ENCODE measurements at regions not wholly inside any gene's neighbourhood (a gene's known extent, or its start where the extent isn't known, plus 50 kb on each side); places are given as distances from the start of the nearest gene placed in this dataset.

GRCh38 chr1:4526747-4527146 lies 127.7 kb upstream of the AJAP1 start:
- Histone ChIP-seq H3K27me3 (peaks cover 0 to 60% (median 0%) of the 10 kb centered on the region in 4 donors), H3K4me3 (no peak overlapping the region), H3K9me3 (no peaks in the 10 kb centered on the region), H3K27ac (replicated peaks in 1 of 4) (no peak overlapping the region), H3K36me3 (no peaks in the 10 kb centered on the region), H3K4me1 (peaks cover 0 to 4% (median 0%) of the 10 kb centered on the region in 4 donors)
- DNase-seq (ENCODE audit: extremely low spot score): no peak
- no peak for TF ChIP-seq CTCF (IDR thresholded peaks at IDR 0.05)
- no peak for TF ChIP-seq EP300 (IDR thresholded peaks at IDR 0.05)
- no peak for TF ChIP-seq POLR2A (IDR thresholded peaks at IDR 0.05; ENCODE audit: low read depth)
- no peak for TF ChIP-seq POLR2AphosphoS5 (IDR thresholded peaks at IDR 0.05)
- intact Hi-C loops (cut with DNase I): no loop called here
- 54% methylated on average over 8 of the region's 8 CpGs for WGBS

GRCh38 chr1:4527819-4528218 lies 126.6 kb upstream of the AJAP1 start:
- TF ChIP-seq CTCF (IDR thresholded peaks at IDR 0.05) (no peak), EP300 (IDR thresholded peaks at IDR 0.05) (no peak), POLR2A (IDR thresholded peaks at IDR 0.05; ENCODE audit: low read depth) (no peak), POLR2AphosphoS5 (IDR thresholded peaks at IDR 0.05) (no peak)
- peaks cover 0 to 4% (median 0%) of the 10 kb centered on the region in 4 donors for H3K4me1 ChIP-seq
- H3K27me3 ChIP-seq: peaks cover 0 to 70% (median 0%) of the 10 kb centered on the region in 4 donors
- no peak overlapping the region for H3K27ac ChIP-seq (replicated peaks in 1 of 4)
- intact Hi-C loops (cut with DNase I): no loop called here
- H3K36me3 ChIP-seq: no peaks in the 10 kb centered on the region
- 68% methylated on average over 13 of the region's 18 CpGs for WGBS
- no peak overlapping the region for H3K4me3 ChIP-seq
- H3K9me3 ChIP-seq: no peaks in the 10 kb centered on the region
- DNase-seq (ENCODE audit: extremely low spot score): no peak

- DNase-seq (ENCODE audit: extremely low spot score): no peak
- Histone ChIP-seq H3K4me1 (peaks cover 0 to 4% (median 0%) of the 10 kb centered on the region in 4 donors), H3K4me3 (no peak overlapping the region), H3K36me3 (no peaks in the 10 kb centered on the region), H3K9me3 (no peaks in the 10 kb centered on the region), H3K27me3 (peaks cover 0 to 72% (median 0%) of the 10 kb centered on the region in 4 donors), H3K27ac (replicated peaks in 1 of 4) (no peak overlapping the region)
- no peak for TF ChIP-seq POLR2A (IDR thresholded peaks at IDR 0.05; ENCODE audit: low read depth)
- WGBS: 87% methylated on average over 10 of the region's 10 CpGs
- intact Hi-C loops (cut with DNase I): no loop called here
These were observed 125.8 kb upstream of the AJAP1 start for GRCh38 chr1:4528590-4528989.

- Histone ChIP-seq H3K27ac (replicated peaks in 1 of 4) (no peak overlapping the region), H3K4me3 (no peak overlapping the region), H3K4me1 (peaks cover 0 to 4% (median 0%) of the 10 kb centered on the region in 4 donors), H3K9me3 (no peaks in the 10 kb centered on the region), H3K36me3 (no peaks in the 10 kb centered on the region), H3K27me3 (peaks cover 0 to 69% (median 0%) of the 10 kb centered on the region in 4 donors)
- TF ChIP-seq POLR2A (IDR thresholded peaks at IDR 0.05; ENCODE audit: low read depth): no peak
- WGBS: 70% methylated on average over 14 of the region's 14 CpGs
- no peak for DNase-seq (ENCODE audit: extremely low spot score)
- intact Hi-C loops (cut with DNase I): no loop called here
These were observed 124.8 kb upstream of the AJAP1 start for GRCh38 chr1:4529446-4530165.

GRCh38 chr1:4530166-4530785 lies 124.1 kb upstream of the AJAP1 start:
- DNase-seq (ENCODE audit: extremely low spot score): no peak
- Histone ChIP-seq H3K27me3 (peaks cover 0 to 63% (median 0%) of the 10 kb centered on the region in 4 donors), H3K27ac (replicated peaks in 1 of 4) (no peak overlapping the region), H3K4me3 (no peak overlapping the region), H3K9me3 (no peaks in the 10 kb centered on the region), H3K36me3 (no peaks in the 10 kb centered on the region), H3K4me1 (peaks cover 0 to 4% (median 0%) of the 10 kb centered on the region in 4 donors)
- WGBS: 75% methylated on average over 9 of the region's 9 CpGs
- no peak for TF ChIP-seq POLR2AphosphoS5 (IDR thresholded peaks at IDR 0.05)
- TF ChIP-seq EP300 (IDR thresholded peaks at IDR 0.05): no peak
- TF ChIP-seq CTCF (IDR thresholded peaks at IDR 0.05): no peak
- TF ChIP-seq POLR2A (IDR thresholded peaks at IDR 0.05; ENCODE audit: low read depth): no peak
- intact Hi-C loops (cut with DNase I): no loop called here
